HEK293 (cell line): ENCODE measurements at regions not wholly inside any gene's neighbourhood (a gene's known extent, or its start where the extent isn't known, plus 50 kb on each side); places are given as distances from the start of the nearest gene placed in this dataset.

ENCODE experiments used
- YY1 ChIP-seq: fragments of 450-650 bp; formaldehyde crosslinking; IDR thresholded peaks from 2 replicates; pipeline ENCODE4 v1.5.1; 2018; ENCODE audit warnings: missing biosample characterization, missing genetic modification characterization
- ZBTB44 ChIP-seq: fragments of 450-650 bp; IDR thresholded peaks from 2 replicates; pipeline ENCODE4 v1.5.1; 2018; ENCODE audit warnings: missing biosample characterization, mild to moderate bottlenecking, missing genetic modification characterization

DNA sequence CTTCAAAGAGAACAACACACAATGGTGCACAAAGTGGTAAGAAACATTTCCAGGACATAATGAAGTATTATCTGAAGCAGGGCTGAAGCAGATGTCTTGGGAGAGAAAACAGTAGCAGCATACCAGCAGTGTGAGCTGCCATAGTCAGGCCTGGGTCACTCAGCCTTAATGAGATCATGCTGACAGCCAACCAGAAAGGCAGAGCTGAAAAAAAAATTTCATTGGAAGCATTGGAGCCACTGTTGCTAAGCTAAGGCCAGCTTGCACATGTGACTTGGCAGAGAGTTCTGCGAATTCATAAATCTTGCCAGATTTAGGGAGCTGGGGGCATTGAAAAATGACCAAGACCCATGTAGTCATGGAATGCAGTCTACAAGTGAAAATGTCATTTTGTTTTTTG, 444.0 kb upstream of the PITX2 start:
- TF ChIP-seq YY1 (tag by site-specific recombination) (no peak), ZBTB44 (tag by site-specific recombination) (no peak)
